ENCODE measurements at regions not wholly inside any gene's neighbourhood (a gene's known extent, or its start where the extent isn't known, plus 50 kb on each side); places are given as distances from the start of the nearest gene placed in this dataset.

DNA sequence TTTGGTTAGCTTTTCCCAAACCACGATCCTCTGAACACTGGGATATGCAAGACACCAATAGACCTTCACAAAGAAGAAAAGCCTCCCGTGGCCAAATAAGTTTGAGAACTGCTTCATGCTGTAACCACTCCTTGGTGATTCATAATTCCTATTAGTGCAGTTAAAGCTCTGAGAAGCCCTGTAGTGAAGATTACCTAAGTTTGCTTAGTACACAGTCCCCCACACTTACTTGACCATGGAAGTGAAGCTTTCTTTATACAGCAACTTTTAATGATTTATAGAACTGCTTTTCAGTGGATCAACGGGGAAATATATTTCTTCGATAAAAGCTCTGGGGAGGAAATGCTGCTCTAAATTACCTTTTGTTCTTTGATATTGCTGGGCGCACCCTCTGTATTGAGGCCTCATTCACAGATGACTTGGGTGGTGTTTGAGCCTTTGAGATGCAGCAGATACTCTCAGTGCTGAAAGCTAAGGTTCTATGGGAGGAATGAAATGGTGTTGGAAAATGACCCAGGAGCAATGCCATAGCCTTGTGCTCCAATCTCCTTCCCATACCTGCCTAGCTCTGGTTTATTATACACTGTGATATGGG lies 67.4 kb downstream of the CBLL2 start:
- TF ChIP-seq, protein P1, sequence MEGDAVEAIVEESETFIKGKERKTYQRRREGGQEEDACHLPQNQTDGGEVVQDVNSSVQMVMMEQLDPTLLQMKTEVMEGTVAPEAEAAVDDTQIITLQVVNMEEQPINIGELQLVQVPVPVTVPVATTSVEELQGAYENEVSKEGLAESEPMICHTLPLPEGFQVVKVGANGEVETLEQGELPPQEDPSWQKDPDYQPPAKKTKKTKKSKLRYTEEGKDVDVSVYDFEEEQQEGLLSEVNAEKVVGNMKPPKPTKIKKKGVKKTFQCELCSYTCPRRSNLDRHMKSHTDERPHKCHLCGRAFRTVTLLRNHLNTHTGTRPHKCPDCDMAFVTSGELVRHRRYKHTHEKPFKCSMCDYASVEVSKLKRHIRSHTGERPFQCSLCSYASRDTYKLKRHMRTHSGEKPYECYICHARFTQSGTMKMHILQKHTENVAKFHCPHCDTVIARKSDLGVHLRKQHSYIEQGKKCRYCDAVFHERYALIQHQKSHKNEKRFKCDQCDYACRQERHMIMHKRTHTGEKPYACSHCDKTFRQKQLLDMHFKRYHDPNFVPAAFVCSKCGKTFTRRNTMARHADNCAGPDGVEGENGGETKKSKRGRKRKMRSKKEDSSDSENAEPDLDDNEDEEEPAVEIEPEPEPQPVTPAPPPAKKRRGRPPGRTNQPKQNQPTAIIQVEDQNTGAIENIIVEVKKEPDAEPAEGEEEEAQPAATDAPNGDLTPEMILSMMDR (conservative IDR thresholded peaks at IDR 0.05): no peak
- TF ChIP-seq EZH2 (IDR thresholded peaks at IDR 0.05; ENCODE audit: low read depth): no peak
